NOMO-1 treated with dmso at 0.1 percent for 144 hours (cell line): ENCODE measurements at regions not wholly inside any gene's neighbourhood (a gene's known extent, or its start where the extent isn't known, plus 50 kb on each side); places are given as distances from the start of the nearest gene placed in this dataset.

Experiments
- DNase-seq: peaks from one replicate; lab custom pipeline; 2025; ENCODE audit not compliant: unreplicated experiment; lab: John Stamatoyannopoulos, UW

DNA sequence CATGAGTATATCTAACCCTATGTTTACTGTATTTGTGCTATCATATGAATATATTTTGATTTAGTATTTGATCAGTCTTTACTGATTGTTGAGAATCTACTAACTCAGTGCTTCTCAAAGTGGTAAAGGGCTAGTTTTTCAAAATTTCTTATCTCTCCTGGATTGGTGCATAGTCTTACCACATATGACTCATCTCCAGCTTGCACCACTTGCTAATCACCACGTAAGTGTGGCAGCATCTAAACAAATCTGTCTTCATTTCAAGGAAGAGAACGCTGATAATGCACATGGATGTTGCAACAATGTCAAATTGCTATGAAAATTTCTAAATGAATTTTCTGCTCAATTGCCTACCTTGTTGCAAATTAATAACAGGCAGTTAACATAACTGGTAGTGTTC is 299.5 kb downstream of the PAX1 start:
- DNase-seq, result no peak

DNA sequence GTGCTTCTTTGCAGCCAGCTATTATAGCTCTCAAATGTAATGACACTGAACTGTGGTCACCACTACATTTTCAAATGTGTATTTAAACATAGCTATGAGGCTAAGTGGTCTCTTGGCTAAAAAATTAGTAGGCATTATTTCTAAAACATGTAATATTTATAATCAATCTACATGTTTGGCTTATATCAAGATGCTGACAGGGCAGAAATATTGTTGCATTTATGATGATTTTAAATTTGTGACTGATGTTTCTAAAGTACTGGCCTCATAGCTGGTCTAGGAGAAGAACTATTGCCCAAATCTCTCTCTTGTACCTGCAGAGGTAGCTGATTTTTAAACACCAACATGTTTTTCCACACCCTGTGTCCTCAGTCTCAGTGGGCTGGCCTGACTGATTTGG is 298.2 kb downstream of the PAX1 start:
- DNase-seq, result no peak

DNA sequence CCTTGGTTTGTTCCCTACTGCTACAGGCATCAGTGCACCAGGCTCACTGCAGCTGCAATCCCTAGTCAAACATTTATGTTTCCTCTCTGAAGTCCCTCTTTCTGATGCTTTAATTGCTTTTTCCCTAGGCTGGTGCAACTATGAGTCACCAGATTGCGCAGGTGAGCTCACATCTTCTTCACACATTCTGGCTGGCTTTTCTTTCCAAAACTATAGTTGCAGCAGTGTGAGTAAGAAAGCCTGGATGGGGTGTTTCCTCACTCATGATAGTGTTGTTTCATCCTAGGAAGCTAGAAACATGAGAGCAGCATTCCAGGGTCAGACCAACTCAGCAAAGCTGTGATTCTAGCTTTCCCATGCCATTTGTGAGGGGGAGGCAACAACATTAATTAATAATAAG is 296.4 kb downstream of the PAX1 start:
- no peak for DNase-seq

DNA sequence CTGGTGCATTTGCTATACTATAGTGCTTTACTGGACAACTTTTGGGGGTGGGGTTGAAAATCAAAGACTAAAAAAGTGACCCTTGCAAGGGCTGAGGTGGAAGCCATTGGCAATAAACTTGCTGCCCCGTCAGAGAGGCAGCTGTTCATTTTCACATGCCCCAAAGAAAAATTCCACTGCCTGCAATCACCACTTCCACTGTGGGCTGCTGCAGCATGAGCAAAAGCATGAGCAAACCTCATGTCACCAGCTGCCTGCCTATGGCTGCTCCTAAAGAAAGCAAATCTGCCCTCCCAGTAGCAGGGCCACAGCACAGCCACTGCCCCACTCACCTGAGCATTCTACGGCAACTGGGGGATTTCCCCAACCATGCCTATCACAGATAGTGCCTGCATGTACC is 290.0 kb downstream of the PAX1 start:
- no peak for DNase-seq

DNA sequence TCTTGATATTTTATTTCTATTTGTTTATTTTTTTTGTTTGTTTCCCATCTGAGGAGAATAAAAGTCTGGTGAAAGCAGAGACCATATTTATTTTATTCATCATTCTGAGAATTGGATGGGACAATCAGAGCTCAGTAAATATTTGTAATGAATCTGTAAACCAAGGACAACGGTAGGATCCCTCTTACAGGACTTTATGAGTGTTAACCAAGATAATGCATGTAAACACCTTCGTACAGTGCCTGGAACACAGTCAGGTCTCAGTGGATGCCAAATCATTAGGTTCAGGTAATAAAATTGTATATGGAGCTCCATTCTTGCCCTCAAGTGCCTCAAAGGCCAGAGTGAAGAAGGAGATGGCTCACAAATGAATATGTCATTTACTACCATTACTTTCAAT is 288.7 kb downstream of the PAX1 start:
- DNase-seq, result no peak

DNA sequence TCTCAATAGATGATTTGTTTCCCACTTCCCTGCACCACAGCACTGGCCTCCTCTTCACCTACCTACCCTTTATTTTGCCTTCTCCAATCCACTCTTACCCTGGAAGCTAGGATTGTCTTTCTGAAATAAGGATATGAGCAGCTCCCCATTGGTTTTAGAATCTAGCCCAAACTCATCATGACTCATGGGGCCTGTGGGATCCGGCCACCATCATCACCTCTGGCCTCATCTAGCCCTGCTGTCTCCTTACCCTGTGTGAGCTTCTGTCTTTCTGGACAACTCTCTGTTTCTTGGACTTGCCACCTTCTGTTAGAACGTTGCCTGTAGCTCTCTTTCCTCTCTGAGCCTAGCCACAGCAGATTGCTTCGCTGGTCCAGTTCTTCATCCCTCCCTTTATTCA is 277.1 kb downstream of the PAX1 start:
- no peak for DNase-seq

DNA sequence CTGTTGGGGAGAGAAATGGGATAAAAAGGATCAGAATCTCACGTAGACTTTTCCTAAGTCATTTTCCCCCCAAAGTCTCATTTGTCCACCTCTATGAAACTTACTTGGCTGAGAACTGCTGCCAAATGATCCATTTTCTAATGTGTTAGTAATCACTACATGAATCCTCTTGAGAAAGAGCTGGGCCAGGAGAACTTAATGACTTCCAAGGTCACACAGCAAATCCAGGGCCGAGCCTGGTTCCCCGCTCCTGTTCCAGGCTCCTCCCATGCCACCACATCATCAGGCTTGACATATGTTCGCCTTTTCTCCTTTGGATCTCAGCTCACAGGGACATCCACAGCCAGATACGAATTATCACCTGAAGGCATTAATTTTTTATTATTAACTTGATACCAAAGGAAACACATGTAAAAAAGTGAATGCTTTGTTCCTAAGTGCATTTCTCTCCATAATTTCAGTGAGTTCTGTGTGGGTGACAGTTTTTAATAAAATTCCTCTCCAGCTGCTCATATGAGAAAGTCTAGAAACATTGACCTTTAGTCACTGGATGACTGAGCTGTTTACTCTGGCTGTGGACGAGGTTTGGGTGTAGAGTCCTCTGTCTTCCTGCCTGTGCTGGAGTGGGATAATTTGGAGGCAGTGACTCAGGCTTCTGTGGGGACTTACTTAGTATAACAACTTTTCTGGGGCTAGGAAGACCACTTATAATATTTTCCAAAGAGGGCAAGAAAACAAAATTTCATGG is 276.3 kb downstream of the PAX1 start:
- DNase-seq, result no peak

DNA sequence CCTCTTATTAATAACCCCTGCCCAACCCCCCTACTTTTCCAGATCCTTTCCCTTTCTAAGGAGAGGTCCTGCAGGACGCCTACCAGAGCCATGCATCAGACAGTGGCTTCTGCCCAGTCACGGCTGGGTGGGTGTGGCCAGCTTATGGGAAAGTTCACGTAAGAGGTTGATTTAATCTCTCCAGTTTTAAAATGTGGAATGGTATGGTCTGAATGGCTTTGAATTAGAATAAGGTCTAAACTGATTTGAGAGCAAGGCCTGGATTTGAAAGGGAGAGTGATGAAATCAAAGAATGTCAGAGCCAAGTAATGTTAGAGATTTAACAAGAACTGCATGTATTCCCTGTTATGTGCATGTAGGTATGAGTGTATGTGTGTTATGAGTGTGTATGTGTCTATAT is 275.7 kb downstream of the PAX1 start:
- DNase-seq, result no peak

DNA sequence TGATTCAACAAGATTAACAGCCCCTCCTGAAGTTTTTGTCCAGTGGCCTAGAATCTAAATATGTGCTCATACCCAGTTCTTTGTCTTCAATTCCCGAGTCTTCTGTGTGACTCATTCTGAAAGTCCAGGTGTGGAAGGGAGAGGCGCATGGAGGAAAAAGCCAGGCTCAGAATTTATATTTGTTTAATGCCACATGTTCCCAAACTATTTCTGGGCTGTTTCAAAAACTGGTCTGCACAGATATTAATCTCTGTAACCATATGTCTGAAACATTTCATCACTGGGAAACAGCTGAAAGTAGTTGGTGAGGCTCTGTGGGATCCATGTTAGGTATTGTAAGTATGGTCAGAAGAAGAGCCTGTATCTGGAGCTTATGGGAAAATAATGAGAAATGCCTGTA is 266.0 kb downstream of the PAX1 start:
- DNase-seq, result no peak

DNA sequence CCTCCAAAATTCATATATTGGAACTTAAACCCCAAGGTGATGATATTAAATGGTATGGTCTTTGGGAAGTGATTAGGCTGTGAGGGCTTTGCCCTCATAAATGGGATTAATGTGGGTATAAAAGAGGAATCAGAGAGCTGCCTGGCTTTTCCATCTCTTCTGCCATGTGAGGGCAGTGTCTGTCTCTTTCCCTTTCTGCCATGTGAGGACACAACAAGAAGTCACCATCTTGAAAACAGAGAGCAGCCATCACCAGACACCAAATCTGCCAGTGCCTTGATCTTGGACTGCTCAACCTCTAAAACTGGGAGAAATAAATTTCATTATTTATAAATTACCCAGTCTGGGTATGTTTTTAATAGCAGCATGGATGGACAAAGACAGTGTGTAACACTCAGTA is 263.0 kb downstream of the PAX1 start:
- DNase-seq, result no peak

DNA sequence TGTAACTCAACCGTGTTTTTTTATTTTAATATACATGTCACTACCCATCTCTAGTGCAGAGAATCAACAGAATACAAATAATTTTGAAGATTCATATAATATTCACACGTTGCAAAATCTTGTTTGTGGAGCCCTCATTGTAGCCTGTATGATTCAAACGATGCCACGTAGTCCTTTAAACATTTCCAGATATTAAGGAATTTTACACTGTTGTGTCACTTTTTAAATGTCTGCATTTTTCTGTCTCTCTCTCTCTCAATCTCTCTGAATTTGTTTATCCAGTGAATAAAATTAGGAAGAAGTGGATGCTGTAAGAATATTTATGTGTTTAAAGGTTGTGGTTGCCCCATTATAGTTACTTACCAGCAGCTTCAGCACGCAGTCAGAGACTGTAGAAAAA is 262.0 kb downstream of the PAX1 start:
- DNase-seq, result no peak

DNA sequence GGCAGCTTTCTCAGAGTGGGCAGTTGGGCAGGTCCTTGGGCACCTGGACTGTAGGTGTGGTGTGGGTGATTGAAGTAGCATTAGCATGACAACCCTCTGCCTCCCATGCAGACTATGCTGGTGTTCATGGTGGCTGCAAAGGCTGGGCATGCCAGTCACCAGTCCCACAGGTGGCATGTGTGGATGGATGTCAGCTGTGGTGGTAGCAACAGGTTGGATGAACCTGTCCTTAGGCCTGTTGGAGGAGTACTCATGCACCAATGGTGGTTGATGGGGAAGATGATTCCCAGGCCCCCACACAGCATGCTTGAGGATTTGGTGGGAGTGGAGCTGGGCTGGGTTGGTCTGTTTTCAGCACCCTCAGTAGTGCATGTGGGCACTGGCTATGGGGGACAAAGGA is 251.1 kb downstream of the PAX1 start:
- no peak for DNase-seq

DNA sequence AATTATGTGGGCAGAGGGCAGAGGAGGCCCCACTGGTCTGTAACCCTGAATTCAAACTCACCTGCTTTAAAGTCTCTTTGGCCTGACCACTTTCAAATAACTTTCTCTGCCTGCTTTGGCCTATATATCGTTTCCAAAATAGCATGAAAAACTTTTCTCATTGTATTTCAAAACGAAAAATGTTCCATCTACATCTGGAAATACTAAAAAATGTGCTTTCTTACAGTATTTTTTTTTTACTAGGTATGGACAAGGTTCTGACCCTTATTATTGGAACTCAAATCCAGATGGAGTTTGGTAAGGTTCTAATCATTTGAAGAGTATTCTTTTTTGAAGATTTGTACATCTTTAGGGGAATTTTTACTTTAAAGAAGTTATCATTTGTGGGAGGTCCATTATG is 241.9 kb downstream of the PAX1 start:
- no peak for DNase-seq

DNA sequence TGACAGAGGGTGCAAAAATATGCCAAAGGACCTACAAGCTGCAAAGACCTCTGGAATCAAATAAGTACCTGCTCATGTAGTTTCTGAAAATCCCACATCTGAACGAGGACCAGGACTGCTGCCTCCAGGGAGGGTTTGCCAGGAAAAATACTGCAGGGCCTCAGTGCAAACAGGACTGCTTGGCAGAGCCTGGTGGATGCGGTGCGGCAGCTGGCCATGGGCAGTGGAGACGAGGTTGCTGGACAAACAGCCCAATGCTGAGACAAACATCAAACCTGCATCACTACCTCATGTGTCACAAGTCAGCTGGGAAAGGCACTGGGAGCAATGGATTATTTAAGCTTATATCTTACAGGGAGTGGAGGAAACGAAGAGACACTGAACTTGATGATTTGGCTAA is 238.8 kb downstream of the PAX1 start:
- no peak for DNase-seq

DNA sequence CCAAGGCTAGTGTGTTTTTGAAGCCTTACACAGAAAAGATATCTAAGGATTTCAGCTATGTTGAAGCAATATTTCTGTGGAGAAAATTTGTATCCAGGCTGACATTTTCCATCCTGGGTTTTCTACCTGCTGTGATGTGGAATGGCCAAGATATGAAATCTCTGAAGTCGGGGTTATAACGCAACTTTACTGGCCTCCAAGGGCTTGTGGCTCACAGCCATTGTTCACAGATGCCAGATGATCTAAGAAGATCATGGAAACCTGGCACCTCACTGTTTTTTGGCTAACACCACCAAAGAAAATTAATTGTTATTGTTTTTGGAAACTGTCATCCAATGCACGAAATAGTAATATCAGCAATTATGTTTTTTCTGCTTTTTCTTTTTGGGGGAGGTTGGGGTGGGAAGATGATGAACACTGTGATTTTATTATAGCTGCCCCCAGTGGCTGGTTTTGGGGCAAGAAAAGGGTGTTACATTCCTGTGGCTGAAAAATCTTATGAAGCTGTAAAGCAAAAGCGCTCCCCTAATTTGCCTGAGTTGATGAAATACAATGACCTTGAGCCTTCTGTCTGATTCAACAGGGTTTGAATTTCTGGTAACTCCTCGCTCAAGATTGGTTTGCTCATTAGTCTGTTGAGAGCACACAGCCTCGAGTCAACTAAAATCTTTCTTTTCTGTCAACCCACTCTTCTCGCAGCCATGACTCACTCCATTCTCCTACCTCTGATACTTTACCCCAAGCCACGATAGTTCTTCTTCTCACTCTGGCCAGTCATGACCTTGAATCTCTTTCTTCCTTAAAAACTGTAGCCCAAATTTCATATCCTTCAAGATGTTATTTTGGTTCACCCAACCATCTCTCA is 236.7 kb downstream of the PAX1 start:
- no peak for DNase-seq

DNA sequence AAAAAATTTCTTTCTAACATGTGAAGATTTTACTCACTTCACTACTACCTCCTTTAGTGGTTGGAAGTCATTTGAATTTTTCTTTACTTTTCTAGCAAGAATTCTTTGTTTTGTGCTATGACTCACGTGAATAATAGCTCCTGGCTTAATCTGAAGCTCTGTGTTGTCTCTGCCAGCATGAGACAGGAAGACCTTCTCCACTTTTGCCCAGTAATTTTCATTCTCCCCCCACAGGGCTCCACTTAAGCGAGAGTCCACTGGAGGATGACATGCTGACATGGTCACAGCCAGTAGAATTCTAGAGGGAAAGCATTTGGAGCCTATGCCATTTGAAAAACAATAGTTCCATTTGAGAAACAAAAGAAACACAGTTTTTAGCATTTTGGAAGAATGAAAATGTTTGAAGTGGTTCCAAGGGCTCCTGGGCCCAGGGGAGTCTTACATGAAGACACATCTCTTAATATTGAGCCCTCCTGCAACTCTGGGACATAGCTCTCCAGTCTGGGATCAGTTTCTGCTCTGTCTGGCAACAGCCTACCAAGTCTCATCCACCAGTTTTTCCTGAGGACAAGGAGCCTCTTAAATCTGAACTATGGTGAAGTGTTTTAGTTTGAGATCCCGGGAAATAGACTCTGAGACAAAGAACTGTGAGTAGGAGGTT is 231.4 kb downstream of the PAX1 start:
- DNase-seq, result no peak

DNA sequence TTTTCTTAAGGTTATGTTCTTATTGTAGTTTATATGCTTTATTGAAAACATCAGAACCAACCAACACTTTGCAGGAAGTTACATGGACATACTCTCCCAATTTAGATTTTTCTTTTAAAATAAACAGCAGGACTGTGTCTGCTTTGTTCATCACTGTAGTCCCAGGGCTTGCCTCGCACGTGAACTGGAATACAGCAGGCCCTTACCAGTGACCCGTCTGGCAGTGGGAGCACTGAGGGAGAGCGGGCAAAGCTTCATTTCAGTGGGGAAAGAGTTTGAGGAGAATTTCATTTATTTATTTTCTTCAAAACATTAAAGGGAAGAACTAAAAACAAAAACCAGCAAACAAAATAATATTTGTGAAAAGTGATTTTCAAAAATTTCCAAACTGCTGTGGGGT is 230.8 kb downstream of the PAX1 start:
- no peak for DNase-seq

DNA sequence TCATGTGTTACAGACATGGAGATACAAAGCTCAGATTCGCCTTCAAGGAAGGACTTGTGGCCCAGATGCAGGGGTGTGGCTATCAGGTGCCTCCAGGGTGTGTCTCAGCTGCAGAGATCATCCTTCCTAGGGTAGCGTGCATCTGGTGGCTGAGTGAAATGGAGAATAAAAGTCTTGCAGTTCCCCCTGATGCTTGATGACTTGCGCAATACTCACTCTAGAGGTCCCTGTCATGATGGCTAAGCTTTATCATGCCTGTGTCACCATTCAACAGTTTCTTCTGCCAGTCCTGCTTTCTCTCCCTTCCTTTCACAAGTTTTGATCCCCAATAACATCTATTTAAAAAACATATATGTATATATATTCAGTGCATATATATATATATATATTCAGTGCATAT is 228.1 kb downstream of the PAX1 start:
- no peak for DNase-seq

DNA sequence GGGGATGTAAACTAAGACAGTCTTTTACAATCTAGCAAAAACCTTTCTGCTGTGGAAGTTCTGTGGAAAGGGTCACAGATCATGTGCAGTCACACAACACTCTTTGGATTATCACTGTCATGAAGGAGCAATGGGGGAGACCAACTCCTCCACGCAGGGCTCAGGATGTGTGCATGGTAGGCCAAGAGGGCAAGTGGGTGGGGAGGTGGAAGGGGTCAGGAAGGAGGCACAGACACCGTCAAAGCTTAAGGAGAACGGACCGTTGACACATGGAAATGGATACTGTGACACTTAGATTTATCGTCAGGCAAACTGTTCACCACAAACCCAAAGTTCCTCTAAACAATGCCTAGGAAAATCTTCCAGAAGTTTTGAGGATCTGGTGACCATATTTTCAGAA is 215.8 kb downstream of the PAX1 start:
- no peak for DNase-seq

DNA sequence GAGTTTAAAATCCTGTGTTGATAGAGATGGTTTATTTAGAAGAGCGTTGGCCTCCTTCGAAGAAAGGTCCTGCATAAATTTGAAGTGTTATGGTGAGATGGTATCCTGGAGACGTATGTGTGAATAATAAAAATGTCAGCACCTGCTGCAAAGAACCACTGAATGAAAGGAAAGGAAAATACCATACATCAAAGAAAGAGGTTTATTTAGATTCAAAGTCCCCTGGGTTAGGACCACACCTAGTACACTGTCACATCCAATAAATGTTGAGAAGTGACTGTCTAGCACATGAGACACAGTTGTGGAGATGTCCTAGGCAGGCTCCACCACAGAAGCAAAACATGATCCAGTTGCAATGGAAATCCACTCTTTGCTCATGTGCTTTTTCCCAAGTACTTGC is 214.7 kb downstream of the PAX1 start:
- no peak for DNase-seq

DNA sequence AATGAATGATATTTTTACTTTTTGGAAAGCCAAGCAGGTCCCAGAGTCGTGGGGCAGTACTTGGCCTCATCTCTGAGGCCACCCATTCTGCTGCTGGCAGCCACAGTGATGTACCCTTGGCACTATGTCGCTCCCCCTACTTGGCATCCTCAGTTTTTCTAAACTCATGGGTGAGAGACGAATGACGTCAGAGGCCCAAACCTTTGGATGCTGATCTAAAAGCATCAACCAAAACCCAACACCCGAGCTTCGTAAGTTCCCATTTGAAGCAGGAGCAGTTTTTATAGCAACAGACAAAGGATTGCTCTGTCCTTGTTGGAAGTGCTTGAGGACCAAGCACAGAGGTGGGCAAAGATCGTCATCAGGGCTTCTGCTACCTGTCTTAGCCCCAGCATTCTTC is 212.9 kb downstream of the PAX1 start:
- no peak for DNase-seq

DNA sequence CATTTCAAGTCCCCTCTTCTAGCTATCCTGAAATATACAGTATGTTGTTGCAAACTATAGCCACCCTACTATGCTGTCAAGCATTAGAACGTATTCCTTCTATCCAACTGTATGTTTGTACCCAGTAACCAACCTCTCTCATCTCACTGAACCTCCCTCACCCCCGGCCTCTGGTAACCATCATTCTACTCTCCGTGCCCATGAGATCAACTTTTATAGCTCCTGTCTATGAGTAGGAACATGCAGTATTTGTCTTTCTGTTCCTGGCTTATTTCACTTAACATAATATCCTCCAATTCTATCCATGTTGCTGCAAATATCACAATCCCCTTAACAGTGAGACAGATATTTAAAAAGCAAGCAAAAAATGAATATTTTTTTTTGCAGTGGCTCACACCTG is 196.9 kb downstream of the PAX1 start:
- no peak for DNase-seq
